Transverse colon (tissue), 4 donors: ENCODE measurements at regions not wholly inside any gene's neighbourhood (a gene's known extent, or its start where the extent isn't known, plus 50 kb on each side); places are given as distances from the start of the nearest gene placed in this dataset.

ENCODE experiments used
- CTCF ChIP-seq, 5 experiments: fragments of 200-600 bp in 3 of 5; fragments of 450-650 bp in 2 of 5; sonication (generic) in 3 of 5; IDR thresholded peaks; 1 replicate in 2 of 5; 2 replicates in 3 of 5; pipeline ENCODE4 v1.5.1; 2016 to 2017; ENCODE audit warnings: antibody characterized with exemption in 5 of 5, inconsistent platforms in 3 of 5, mild to moderate bottlenecking in 2 of 5, moderate library complexity in 1 of 5
- EP300 ChIP-seq: sonication (generic); formaldehyde crosslinking; IDR thresholded peaks from one replicate; pipeline ENCODE4 v1.6.1; 2017; ENCODE audit warnings: antibody characterized with exemption, low read depth
- POLR2A ChIP-seq: fragments of 450-650 bp; IDR thresholded peaks from one replicate; pipeline ENCODE4 v1.6.1; 2016; ENCODE audit warnings: antibody characterized with exemption, mild to moderate bottlenecking, moderate library complexity
- POLR2AphosphoS5 ChIP-seq, 3 donors: sonication (generic); formaldehyde crosslinking; IDR thresholded peaks; one replicate each; pipeline ENCODE4 v1.6.1; 2016; ENCODE audit warnings: antibody characterized with exemption in 3 of 3

GRCh38 chr18:24536326-24536725 lies 75.9 kb downstream of the HRH4 start:
- TF ChIP-seq CTCF (IDR thresholded peaks at IDR 0.05) = no peak
- no peak for TF ChIP-seq POLR2A
- TF ChIP-seq EP300 = no peak
- TF ChIP-seq POLR2AphosphoS5 (IDR thresholded peaks at IDR 0.05) = no peak
